Thymus (tissue), 11 donors: ENCODE measurements at regions not wholly inside any gene's neighbourhood (a gene's known extent, or its start where the extent isn't known, plus 50 kb on each side); places are given as distances from the start of the nearest gene placed in this dataset.

Source experiments
- DNase-seq, 9 donors: peaks; one replicate each; pipeline ENCODE4 v3.0.0-alpha.2; 2013; ENCODE audit warnings: low spot score in 9 of 9, low read depth in 6 of 9, missing footprints in 1 of 9
- H3K27ac ChIP-seq, 2 donors: one replicate each; pipeline ENCODE4 v1.5.1; 2013; ENCODE audit warnings: control low read depth in 1 of 2, low read depth in 1 of 2, low read length in 1 of 2, mild to moderate bottlenecking in 1 of 2, moderate library complexity in 1 of 2
- H3K27me3 ChIP-seq, 2 donors: one replicate each; pipeline ENCODE4 v1.5.1; 2013; ENCODE audit warnings: low read length in 1 of 2; ENCODE audit not compliant: control insufficient read depth in 2 of 2, insufficient read depth in 1 of 2
- H3K36me3 ChIP-seq, 2 donors: one replicate each; pipeline ENCODE4 v1.5.1; 2013; ENCODE audit warnings: low read length in 1 of 2, mild to moderate bottlenecking in 1 of 2, moderate library complexity in 1 of 2; ENCODE audit not compliant: control insufficient read depth in 2 of 2, insufficient read depth in 2 of 2
- H3K4me1 ChIP-seq, 2 donors: one replicate each; pipeline ENCODE4 v1.5.1; 2013; ENCODE audit warnings: low read length in 2 of 2; ENCODE audit not compliant: control insufficient read depth in 2 of 2, insufficient read depth in 2 of 2
- H3K4me3 ChIP-seq, 2 donors: one replicate each; pipeline ENCODE4 v1.5.1; 2013; ENCODE audit warnings: low read length in 2 of 2, control low read depth in 1 of 2, mild to moderate bottlenecking in 1 of 2
- H3K9me3 ChIP-seq, 2 donors: one replicate each; pipeline ENCODE4 v1.5.1; 2013; ENCODE audit warnings: low read length in 1 of 2, mild to moderate bottlenecking in 1 of 2; ENCODE audit not compliant: control insufficient read depth in 2 of 2, insufficient read depth in 1 of 2
- WGBS: extraction: QIAGEN DNeasy Blood & Tissue Kit; methylation state at CpG from one replicate; pipeline ENCODE4 v1.1.7; 2013; 5-methylcytosine and 5-hydroxymethylcytosine counted together
- donor health status: healthy.

- no peak for DNase-seq
- 98% methylated on average over 4 of the region's 4 CpGs for WGBS
- Histone ChIP-seq H3K9me3 (no peaks in the 10 kb centered on the region), H3K4me1 (no peaks in the 10 kb centered on the region), H3K27me3 (no peaks in the 10 kb centered on the region), H3K36me3 (no peaks in the 10 kb centered on the region), H3K27ac (no peak overlapping the region), H3K4me3 (no peak overlapping the region)
Measured at GRCh38 chr2:84048964-84049363, 410.1 kb downstream of the SUCLG1 start.

- DNase-seq: no peak
- H3K27me3 ChIP-seq: no peaks in the 10 kb centered on the region
- H3K4me1 ChIP-seq: no peaks in the 10 kb centered on the region
- no peaks in the 10 kb centered on the region for H3K36me3 ChIP-seq
- H3K9me3 ChIP-seq: no peaks in the 10 kb centered on the region
- no peak overlapping the region for H3K4me3 ChIP-seq
- WGBS: 71% methylated on average over 3 of the region's 3 CpGs
- no peak overlapping the region for H3K27ac ChIP-seq
Measured at GRCh38 chr2:84041506-84041905, 417.6 kb downstream of the SUCLG1 start.

- no peaks in the 10 kb centered on the region for H3K36me3 ChIP-seq
- no peaks in the 10 kb centered on the region for H3K9me3 ChIP-seq
- 94% methylated on average over 13 of the region's 13 CpGs for WGBS
- no peak for DNase-seq
- H3K4me1 ChIP-seq: no peaks in the 10 kb centered on the region
- H3K27ac ChIP-seq: no peak overlapping the region
- H3K27me3 ChIP-seq: no peaks in the 10 kb centered on the region
- no peak overlapping the region for H3K4me3 ChIP-seq
Measured at GRCh38 chr2:84040281-84040680, 418.8 kb downstream of the SUCLG1 start.

GRCh38 chr2:84038866-84039265 is 420.2 kb downstream of the SUCLG1 start:
- no peaks in the 10 kb centered on the region for H3K9me3 ChIP-seq
- no peak for DNase-seq
- no peak overlapping the region for H3K27ac ChIP-seq
- no peaks in the 10 kb centered on the region for H3K4me1 ChIP-seq
- WGBS: 25% methylated on average over 2 of the region's 2 CpGs
- no peak overlapping the region for H3K4me3 ChIP-seq
- no peaks in the 10 kb centered on the region for H3K36me3 ChIP-seq
- H3K27me3 ChIP-seq: no peaks in the 10 kb centered on the region

- H3K27me3 ChIP-seq: no peaks in the 10 kb centered on the region
- H3K36me3 ChIP-seq: no peaks in the 10 kb centered on the region
- no peak overlapping the region for H3K4me3 ChIP-seq
- no peaks in the 10 kb centered on the region for H3K4me1 ChIP-seq
- no peaks in the 10 kb centered on the region for H3K9me3 ChIP-seq
- WGBS: 31% methylated on average over 2 of the region's 2 CpGs
- DNase-seq: no peak
- H3K27ac ChIP-seq: no peak overlapping the region
Measured at GRCh38 chr2:84033347-84033974, 425.6 kb downstream of the SUCLG1 start.

- no peaks in the 10 kb centered on the region for H3K4me1 ChIP-seq
- 97% methylated on average over 5 of the region's 5 CpGs for WGBS
- H3K27me3 ChIP-seq: no peaks in the 10 kb centered on the region
- no peaks in the 10 kb centered on the region for H3K9me3 ChIP-seq
- no peak overlapping the region for H3K4me3 ChIP-seq
- no peaks in the 10 kb centered on the region for H3K36me3 ChIP-seq
- no peak overlapping the region for H3K27ac ChIP-seq
- DNase-seq: no peak
Measured at GRCh38 chr2:84031312-84032050, 427.6 kb downstream of the SUCLG1 start.

GRCh38 chr2:84029903-84030575 is 429.0 kb downstream of the SUCLG1 start:
- 94% methylated on average over 4 of the region's 4 CpGs for WGBS
- DNase-seq: no peak
- no peaks in the 10 kb centered on the region for H3K36me3 ChIP-seq
- no peaks in the 10 kb centered on the region for H3K27me3 ChIP-seq
- H3K4me3 ChIP-seq: no peak overlapping the region
- H3K27ac ChIP-seq: no peak overlapping the region
- H3K4me1 ChIP-seq: no peaks in the 10 kb centered on the region
- H3K9me3 ChIP-seq: no peaks in the 10 kb centered on the region

- DNase-seq: no peak
- H3K27ac ChIP-seq: no peak overlapping the region
- H3K27me3 ChIP-seq: no peaks in the 10 kb centered on the region
- no peaks in the 10 kb centered on the region for H3K36me3 ChIP-seq
- no peak overlapping the region for H3K4me3 ChIP-seq
- 96% methylated on average over 3 of the region's 3 CpGs for WGBS
- no peaks in the 10 kb centered on the region for H3K4me1 ChIP-seq
- no peaks in the 10 kb centered on the region for H3K9me3 ChIP-seq
Measured at GRCh38 chr2:84026818-84027217, 432.3 kb downstream of the SUCLG1 start.

- Histone ChIP-seq H3K27me3 (no peaks in the 10 kb centered on the region), H3K36me3 (no peaks in the 10 kb centered on the region), H3K9me3 (no peaks in the 10 kb centered on the region), H3K27ac (no peak overlapping the region), H3K4me1 (no peaks in the 10 kb centered on the region), H3K4me3 (no peak overlapping the region)
- peak in 7 of 9 donors; percentile 3 to 38 (median 13) for DNase-seq
- WGBS: 46% methylated on average over 5 of the region's 5 CpGs
Measured at GRCh38 chr2:84022810-84023431, 436.2 kb downstream of the SUCLG1 start.
